ENCODE measurements at regions not wholly inside any gene's neighbourhood (a gene's known extent, or its start where the extent isn't known, plus 50 kb on each side); places are given as distances from the start of the nearest gene placed in this dataset.

- ChIA-PET POLR2A (no interaction called here), CTCF (no interaction called here)
- ATAC-seq (no peak), DNase-seq (no peak)
- Mint-ChIP-seq H3K9me3 (ENCODE audit: low read depth) (peaks cover 15% of the 10 kb centered on the region), H3K27ac (no peak overlapping the region), H3K4me1 (no peaks in the 10 kb centered on the region), H3K4me3 (no peak overlapping the region), H3K36me3 (ENCODE audit: low read depth) (no peaks in the 10 kb centered on the region), H3K27me3 (no peaks in the 10 kb centered on the region)
- intact Hi-C loops (cut with DNase I, micrococcal nuclease): no loop called here
Observed at GRCh38 chr21:20649231-20649630, 349.0 kb upstream of the NCAM2 start.

- Mint-ChIP-seq H3K27ac (no peak overlapping the region), H3K36me3 (ENCODE audit: low read depth) (no peaks in the 10 kb centered on the region), H3K27me3 (no peaks in the 10 kb centered on the region), H3K4me1 (no peaks in the 10 kb centered on the region), H3K4me3 (no peak overlapping the region), H3K9me3 (ENCODE audit: low read depth) (peaks cover 8% of the 10 kb centered on the region)
- POLR2A ChIA-PET: no interaction called here
- CTCF ChIA-PET: no interaction called here
- ATAC-seq: no peak
- no peak for DNase-seq
- intact Hi-C loops (cut with DNase I, micrococcal nuclease): no loop called here
Observed at GRCh38 chr21:20652846-20653245, 345.4 kb upstream of the NCAM2 start.

- H3K4me3 Mint-ChIP-seq: no peak overlapping the region
- POLR2A ChIA-PET: no interaction called here
- H3K36me3 Mint-ChIP-seq (ENCODE audit: low read depth): no peaks in the 10 kb centered on the region
- ATAC-seq (no peak), DNase-seq (no peak)
- H3K27ac Mint-ChIP-seq: no peak overlapping the region
- H3K27me3 Mint-ChIP-seq: no peaks in the 10 kb centered on the region
- intact Hi-C loops (cut with DNase I, micrococcal nuclease): no loop called here
- no peaks in the 10 kb centered on the region for H3K4me1 Mint-ChIP-seq
- peaks cover 19% of the 10 kb centered on the region for H3K9me3 Mint-ChIP-seq (ENCODE audit: low read depth)
- CTCF ChIA-PET: no interaction called here
Observed at GRCh38 chr21:20661246-20661645, 337.0 kb upstream of the NCAM2 start.

GRCh38 chr21:20661745-20662422 is 336.3 kb upstream of the NCAM2 start:
- Mint-ChIP-seq H3K27ac (no peak overlapping the region), H3K27me3 (no peaks in the 10 kb centered on the region)
- POLR2A ChIA-PET: no interaction called here

GRCh38 chr21:20662514-20662913 is 335.7 kb upstream of the NCAM2 start:
- ChIA-PET CTCF (no interaction called here), POLR2A (no interaction called here)
- intact Hi-C loops (cut with DNase I, micrococcal nuclease): no loop called here
- H3K36me3 Mint-ChIP-seq (ENCODE audit: low read depth): no peaks in the 10 kb centered on the region
- no peaks in the 10 kb centered on the region for H3K27me3 Mint-ChIP-seq
- no peak overlapping the region for H3K27ac Mint-ChIP-seq
- H3K4me1 Mint-ChIP-seq: no peaks in the 10 kb centered on the region
- no peak overlapping the region for H3K4me3 Mint-ChIP-seq
- peaks cover 19% of the 10 kb centered on the region for H3K9me3 Mint-ChIP-seq (ENCODE audit: low read depth)
- ATAC-seq: no peak
- DNase-seq: no peak

More at GRCh38 chr21:20661745-20662422, 336.3 kb upstream of the NCAM2 start:
- intact Hi-C loops (cut with DNase I, micrococcal nuclease): no loop called here
- CTCF ChIA-PET: no interaction called here
- H3K36me3 Mint-ChIP-seq (ENCODE audit: low read depth): no peaks in the 10 kb centered on the region
- H3K9me3 Mint-ChIP-seq (ENCODE audit: low read depth): peaks cover 19% of the 10 kb centered on the region
- DNase-seq (no peak), ATAC-seq (no peak)
- no peaks in the 10 kb centered on the region for H3K4me1 Mint-ChIP-seq
- no peak overlapping the region for H3K4me3 Mint-ChIP-seq

- ChIA-PET CTCF (no interaction called here), POLR2A (no interaction called here)
- H3K4me3 Mint-ChIP-seq: no peak overlapping the region
- H3K4me1 Mint-ChIP-seq: no peaks in the 10 kb centered on the region
- H3K27ac Mint-ChIP-seq: no peak overlapping the region
- no peaks in the 10 kb centered on the region for H3K36me3 Mint-ChIP-seq (ENCODE audit: low read depth)
- H3K27me3 Mint-ChIP-seq: no peaks in the 10 kb centered on the region
- intact Hi-C loops (cut with DNase I, micrococcal nuclease): no loop called here
- DNase-seq (no peak), ATAC-seq (no peak)
- peaks cover 2% of the 10 kb centered on the region for H3K9me3 Mint-ChIP-seq (ENCODE audit: low read depth)
Observed at GRCh38 chr21:20667931-20668330, 330.3 kb upstream of the NCAM2 start.

- ChIA-PET POLR2A (no interaction called here), CTCF (no interaction called here)
- Mint-ChIP-seq H3K4me1 (no peaks in the 10 kb centered on the region), H3K36me3 (ENCODE audit: low read depth) (no peaks in the 10 kb centered on the region), H3K27me3 (no peaks in the 10 kb centered on the region), H3K4me3 (no peak overlapping the region), H3K9me3 (ENCODE audit: low read depth) (peaks cover 11% of the 10 kb centered on the region), H3K27ac (no peak overlapping the region)
- ATAC-seq (no peak), DNase-seq (no peak)
- intact Hi-C loops (cut with DNase I, micrococcal nuclease): no loop called here
Observed at GRCh38 chr21:20685475-20685874, 312.7 kb upstream of the NCAM2 start.

GRCh38 chr21:20698585-20698984 is 299.6 kb upstream of the NCAM2 start:
- intact Hi-C loops (cut with DNase I, micrococcal nuclease): no loop called here
- H3K27ac Mint-ChIP-seq: no peak overlapping the region
- CTCF ChIA-PET: no interaction called here

GRCh38 chr21:20701235-20701634 is 297.0 kb upstream of the NCAM2 start:
- H3K9me3 Mint-ChIP-seq (ENCODE audit: low read depth): peaks cover 14% of the 10 kb centered on the region
- H3K36me3 Mint-ChIP-seq (ENCODE audit: low read depth): no peaks in the 10 kb centered on the region
- no peak overlapping the region for H3K4me3 Mint-ChIP-seq
- H3K27ac Mint-ChIP-seq: no peak overlapping the region
- CTCF ChIA-PET: no interaction called here
- no peak for DNase-seq
- no peaks in the 10 kb centered on the region for H3K27me3 Mint-ChIP-seq
- POLR2A ChIA-PET: no interaction called here
- peak; percentile 19 for ATAC-seq
- intact Hi-C loops (cut with DNase I, micrococcal nuclease): no loop called here
- no peaks in the 10 kb centered on the region for H3K4me1 Mint-ChIP-seq

More at GRCh38 chr21:20698585-20698984, 299.6 kb upstream of the NCAM2 start:
- no peaks in the 10 kb centered on the region for H3K27me3 Mint-ChIP-seq
- H3K36me3 Mint-ChIP-seq (ENCODE audit: low read depth): no peaks in the 10 kb centered on the region
- DNase-seq (no peak), ATAC-seq (no peak)
- peaks cover 14% of the 10 kb centered on the region for H3K9me3 Mint-ChIP-seq (ENCODE audit: low read depth)
- H3K4me1 Mint-ChIP-seq: no peaks in the 10 kb centered on the region
- H3K4me3 Mint-ChIP-seq: no peak overlapping the region
- POLR2A ChIA-PET: no interaction called here

- H3K36me3 Mint-ChIP-seq (ENCODE audit: low read depth): no peaks in the 10 kb centered on the region
- CTCF ChIA-PET: no interaction called here
- POLR2A ChIA-PET: no interaction called here
Observed at GRCh38 chr21:20703112-20703767, 295.0 kb upstream of the NCAM2 start.

GRCh38 chr21:20720623-20721022 is 277.6 kb upstream of the NCAM2 start:
- CTCF ChIA-PET: no interaction called here
- no peak overlapping the region for H3K4me3 Mint-ChIP-seq
- ATAC-seq (no peak), DNase-seq (no peak)
- POLR2A ChIA-PET: no interaction called here
- no peaks in the 10 kb centered on the region for H3K27me3 Mint-ChIP-seq
- H3K4me1 Mint-ChIP-seq: no peaks in the 10 kb centered on the region
- no peak overlapping the region for H3K27ac Mint-ChIP-seq
- peaks cover 12% of the 10 kb centered on the region for H3K9me3 Mint-ChIP-seq (ENCODE audit: low read depth)
- intact Hi-C loops (cut with DNase I, micrococcal nuclease): no loop called here
- H3K36me3 Mint-ChIP-seq (ENCODE audit: low read depth): no peaks in the 10 kb centered on the region

More at GRCh38 chr21:20703112-20703767, 295.0 kb upstream of the NCAM2 start:
- no peak overlapping the region for H3K27ac Mint-ChIP-seq
- intact Hi-C loops (cut with DNase I, micrococcal nuclease): no loop called here
- H3K9me3 Mint-ChIP-seq (ENCODE audit: low read depth): peaks cover 13% of the 10 kb centered on the region
- no peak overlapping the region for H3K4me3 Mint-ChIP-seq
- H3K27me3 Mint-ChIP-seq: no peaks in the 10 kb centered on the region
- DNase-seq (no peak), ATAC-seq (no peak)
- no peaks in the 10 kb centered on the region for H3K4me1 Mint-ChIP-seq

- H3K4me3 Mint-ChIP-seq: no peak overlapping the region
- no peaks in the 10 kb centered on the region for H3K27me3 Mint-ChIP-seq
- POLR2A ChIA-PET: no interaction called here
- no peaks in the 10 kb centered on the region for H3K36me3 Mint-ChIP-seq (ENCODE audit: low read depth)
- CTCF ChIA-PET: no interaction called here
- peaks cover 12% of the 10 kb centered on the region for H3K9me3 Mint-ChIP-seq (ENCODE audit: low read depth)
- DNase-seq (no peak), ATAC-seq (no peak)
- H3K4me1 Mint-ChIP-seq: no peaks in the 10 kb centered on the region
- H3K27ac Mint-ChIP-seq: no peak overlapping the region
- intact Hi-C loops (cut with DNase I, micrococcal nuclease): no loop called here
Observed at GRCh38 chr21:20721151-20721550, 277.1 kb upstream of the NCAM2 start.
